Mucosa of stomach (tissue), 1 donor: ENCODE measurements at regions not wholly inside any gene's neighbourhood (a gene's known extent, or its start where the extent isn't known, plus 50 kb on each side); places are given as distances from the start of the nearest gene placed in this dataset.
"Not testable (repeated sequence)": the region's sequence is repeated elsewhere in the genome, so short reads cannot be mapped to it uniquely, and the experiment has no call there.

Experiments used
- H3K27me3 ChIP-seq: one replicate; pipeline ENCODE4 v1.7.0; 2013; ENCODE audit warnings: mild to moderate bottlenecking, low read length; ENCODE audit not compliant: control insufficient read depth, insufficient read depth
- H3K36me3 ChIP-seq: one replicate; pipeline ENCODE4 v1.7.0; 2013; ENCODE audit warnings: low read length; ENCODE audit not compliant: control insufficient read depth, insufficient read depth
- H3K4me1 ChIP-seq: one replicate; pipeline ENCODE4 v1.7.0; 2013; ENCODE audit warnings: mild to moderate bottlenecking, low read length; ENCODE audit not compliant: control insufficient read depth, insufficient read depth
- H3K4me3 ChIP-seq: one replicate; pipeline ENCODE4 v1.7.0; 2013; ENCODE audit warnings: low read length
- H3K9ac ChIP-seq: one replicate; pipeline ENCODE4 v1.7.0; 2013; ENCODE audit warnings: mild to moderate bottlenecking, low read length, moderate library complexity
- H3K9me3 ChIP-seq: one replicate; pipeline ENCODE4 v1.7.0; 2013; ENCODE audit warnings: mild to moderate bottlenecking, low read length, moderate library complexity; ENCODE audit not compliant: control insufficient read depth
- donor health status: Pancreatic carcinoma.

DNA sequence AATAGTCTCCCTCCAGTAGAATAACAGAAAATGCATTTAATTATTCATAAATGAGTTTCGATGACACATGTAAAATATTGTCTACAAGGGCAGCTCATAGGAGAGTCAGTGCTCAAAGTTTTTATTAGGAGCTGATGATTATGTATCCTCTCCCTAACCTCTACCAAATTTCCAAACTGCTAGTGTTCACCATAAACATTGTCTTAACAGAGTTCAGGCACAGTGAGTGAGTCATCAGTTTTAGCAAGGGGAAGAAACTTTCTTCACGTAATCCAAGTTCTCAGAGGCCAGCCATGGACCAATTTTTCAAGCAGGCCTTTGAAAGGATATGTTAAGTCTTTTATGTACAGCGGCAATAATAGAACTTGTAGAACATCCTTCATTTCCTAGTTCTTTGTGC lies 649.2 kb upstream of the MIS18BP1 start:
- Histone ChIP-seq H3K9ac (no peak overlapping the region), H3K4me1 (no peaks in the 10 kb centered on the region), H3K27me3 (no peaks in the 10 kb centered on the region), H3K4me3 (no peak overlapping the region), H3K36me3 (no peaks in the 10 kb centered on the region), H3K9me3 (no peaks in the 10 kb centered on the region)

DNA sequence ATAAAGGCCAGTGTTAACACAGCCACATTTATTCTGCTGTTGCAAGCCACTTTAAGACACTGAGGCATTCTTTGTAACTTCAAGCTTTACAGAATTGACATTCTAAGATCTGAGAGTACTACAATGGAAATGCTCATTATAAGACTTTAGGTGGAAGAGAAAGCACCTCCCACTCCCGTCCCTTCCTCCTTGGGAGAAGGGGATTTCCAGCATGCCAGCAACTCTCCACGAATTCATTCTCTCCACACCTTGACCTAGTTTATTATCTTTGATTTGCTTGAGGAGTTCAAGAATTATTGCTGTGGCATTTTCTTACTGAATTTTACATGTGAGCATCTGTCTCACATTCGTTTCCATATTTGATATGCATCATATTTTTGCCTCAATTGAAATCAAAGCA lies 644.4 kb upstream of the MIS18BP1 start:
- H3K4me3 ChIP-seq, result no peak overlapping the region
- H3K4me1 ChIP-seq, result no peaks in the 10 kb centered on the region
- no peaks in the 10 kb centered on the region for H3K27me3 ChIP-seq
- no peak overlapping the region for H3K9ac ChIP-seq
- H3K9me3 ChIP-seq, result no peaks in the 10 kb centered on the region
- no peaks in the 10 kb centered on the region for H3K36me3 ChIP-seq

DNA sequence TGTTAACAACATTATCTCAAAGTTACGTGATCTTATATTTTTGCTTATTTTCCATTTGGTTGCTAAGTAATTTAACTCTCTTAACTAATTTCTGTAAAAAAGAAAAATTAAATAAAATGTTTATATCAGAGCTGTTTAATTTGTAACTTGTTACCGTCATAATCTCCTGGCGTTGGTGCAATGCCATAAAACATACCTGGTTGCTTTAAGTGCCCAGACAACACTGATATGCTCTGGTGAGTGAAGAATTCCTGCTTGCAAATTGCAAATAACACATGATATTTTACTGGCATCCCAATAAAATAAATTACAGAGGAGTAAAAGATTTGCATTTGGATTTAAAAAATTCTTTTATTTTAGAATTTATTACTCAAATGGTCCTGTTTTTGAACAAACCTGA lies 640.1 kb upstream of the MIS18BP1 start:
- Histone ChIP-seq H3K9ac (no peak overlapping the region), H3K9me3 (no peaks in the 10 kb centered on the region), H3K36me3 (no peaks in the 10 kb centered on the region), H3K4me3 (no peak overlapping the region), H3K4me1 (peaks cover 7% of the 10 kb centered on the region), H3K27me3 (no peaks in the 10 kb centered on the region)

GRCh38 chr14:45891417-45892080 lies 638.5 kb upstream of the MIS18BP1 start:
- Histone ChIP-seq H3K9me3 (no peaks in the 10 kb centered on the region), H3K9ac (no peak overlapping the region), H3K4me1 (peaks cover 7% of the 10 kb centered on the region), H3K27me3 (no peaks in the 10 kb centered on the region), H3K36me3 (no peaks in the 10 kb centered on the region), H3K4me3 (no peak overlapping the region)

DNA sequence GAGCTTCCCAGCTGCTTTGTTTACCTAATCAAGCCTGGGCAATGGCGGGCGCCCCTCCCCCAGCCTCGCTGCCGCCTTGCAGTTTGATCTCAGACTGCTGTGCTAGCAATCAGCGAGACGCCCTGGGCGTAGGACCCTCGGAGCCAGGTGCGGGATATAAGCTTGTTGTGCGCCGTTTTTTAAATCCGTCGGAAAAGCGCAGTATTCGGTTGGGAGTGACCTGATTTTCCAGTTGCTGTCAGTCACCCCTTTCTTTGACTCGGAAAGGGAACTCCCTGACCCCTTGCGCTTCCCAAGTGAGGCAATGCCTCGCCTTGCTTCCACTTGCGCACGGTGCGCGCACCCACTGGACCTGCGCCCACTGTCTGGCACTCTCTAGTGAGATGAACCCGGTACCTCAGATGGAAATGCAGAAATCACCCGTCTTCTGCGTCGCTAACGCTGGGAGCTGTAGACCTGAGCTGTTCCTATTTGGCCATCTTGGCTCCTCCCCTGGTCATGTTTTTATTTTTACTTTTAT lies 635.8 kb upstream of the MIS18BP1 start:
- H3K4me1 ChIP-seq, H3K9me3 ChIP-seq, H3K27me3 ChIP-seq, H3K36me3 ChIP-seq, H3K4me3 ChIP-seq, H3K9ac ChIP-seq: not testable (repeated sequence)

DNA sequence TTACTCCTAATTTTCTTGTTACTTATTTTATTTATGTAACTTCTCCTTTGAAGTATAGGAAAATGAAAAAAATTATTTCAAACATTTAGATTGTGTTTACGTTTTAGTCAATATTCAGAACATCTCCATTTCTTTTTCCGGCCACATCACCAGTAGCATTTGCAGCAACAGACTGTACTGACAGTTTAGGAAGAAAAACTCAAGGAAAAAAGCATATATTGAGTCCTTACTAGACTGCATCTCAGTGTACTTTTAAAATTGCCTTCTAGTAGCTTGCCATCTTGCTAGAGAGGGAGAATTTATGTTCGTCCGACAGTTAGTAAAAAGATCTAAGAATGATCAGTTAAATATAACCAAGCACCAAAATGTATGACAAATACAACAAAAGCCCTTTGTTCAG lies 625.0 kb upstream of the MIS18BP1 start:
- no peak overlapping the region for H3K4me3 ChIP-seq
- no peak overlapping the region for H3K9ac ChIP-seq
- H3K4me1 ChIP-seq, result no peaks in the 10 kb centered on the region
- H3K9me3 ChIP-seq, result no peaks in the 10 kb centered on the region
- H3K27me3 ChIP-seq, result no peaks in the 10 kb centered on the region
- H3K36me3 ChIP-seq, result no peaks in the 10 kb centered on the region

DNA sequence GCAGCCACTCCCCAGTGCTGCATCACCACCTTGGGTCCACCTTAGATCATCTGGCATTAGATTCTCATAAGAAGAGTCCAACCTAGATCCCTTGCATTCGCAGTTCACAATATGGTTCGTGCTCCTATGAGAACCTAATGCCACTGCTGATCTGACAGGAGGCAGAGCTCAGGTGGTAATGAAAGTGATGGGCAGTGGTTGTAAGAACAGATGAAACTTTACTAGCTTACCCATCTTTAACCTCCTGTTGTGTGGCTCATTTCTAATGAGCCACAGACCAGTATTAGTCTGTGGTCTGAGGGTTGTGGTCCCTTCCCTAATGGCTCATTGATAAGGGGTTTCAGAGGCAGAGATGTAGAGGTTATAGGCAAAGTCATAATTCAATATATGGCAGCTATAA lies 615.9 kb upstream of the MIS18BP1 start:
- Histone ChIP-seq H3K4me3 (no peak overlapping the region), H3K36me3 (no peaks in the 10 kb centered on the region), H3K9ac (no peak overlapping the region), H3K27me3 (no peaks in the 10 kb centered on the region), H3K9me3 (no peaks in the 10 kb centered on the region), H3K4me1 (no peaks in the 10 kb centered on the region)

DNA sequence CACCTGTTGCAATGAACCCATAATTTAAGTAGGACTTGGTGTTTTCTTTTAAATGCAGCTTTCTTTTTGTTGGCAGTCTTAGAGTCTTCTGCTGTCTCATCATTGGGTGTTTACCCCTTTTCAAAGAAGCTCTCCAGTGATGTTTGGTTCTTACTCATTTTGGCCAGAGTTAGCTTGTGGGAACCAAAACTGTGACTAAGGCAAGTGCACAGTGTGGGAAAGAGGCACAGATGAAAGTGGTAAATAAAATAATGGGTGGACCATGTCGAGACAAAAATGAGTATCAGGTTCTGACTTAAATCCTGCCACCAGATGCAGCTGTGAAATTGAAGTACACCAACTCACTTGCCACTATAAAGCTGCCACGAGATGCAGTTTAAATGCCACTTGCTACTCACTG lies 615.4 kb upstream of the MIS18BP1 start:
- H3K9ac ChIP-seq, result no peak overlapping the region
- H3K9me3 ChIP-seq, result no peaks in the 10 kb centered on the region
- H3K4me1 ChIP-seq, result no peaks in the 10 kb centered on the region
- H3K36me3 ChIP-seq, result no peaks in the 10 kb centered on the region
- H3K27me3 ChIP-seq, result no peaks in the 10 kb centered on the region
- no peak overlapping the region for H3K4me3 ChIP-seq

GRCh38 chr14:45867046-45867894 lies 614.3 kb upstream of the MIS18BP1 start:
- no peaks in the 10 kb centered on the region for H3K27me3 ChIP-seq
- H3K9me3 ChIP-seq, result no peaks in the 10 kb centered on the region
- H3K4me1 ChIP-seq, result no peaks in the 10 kb centered on the region
- H3K9ac ChIP-seq, result no peak overlapping the region
- no peak overlapping the region for H3K4me3 ChIP-seq
- no peaks in the 10 kb centered on the region for H3K36me3 ChIP-seq

DNA sequence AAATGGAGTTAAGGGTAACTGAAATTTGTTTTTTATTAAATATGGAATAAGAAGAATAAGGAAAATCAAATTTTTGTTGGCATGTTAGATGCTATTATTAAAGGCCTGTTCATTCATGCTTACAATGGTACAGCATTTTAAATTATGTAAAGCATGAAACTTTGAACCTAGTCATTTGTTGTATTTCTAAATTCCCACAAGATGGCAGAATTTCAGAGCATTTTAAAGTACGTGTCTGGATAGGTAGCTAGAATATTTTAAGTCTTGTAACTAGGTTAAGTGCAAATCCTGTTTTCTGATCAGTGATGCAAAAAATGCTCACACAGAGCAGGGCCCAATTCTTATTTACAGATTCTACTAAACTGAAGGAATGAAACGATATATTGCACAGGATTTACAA lies 585.6 kb upstream of the MIS18BP1 start:
- no peaks in the 10 kb centered on the region for H3K36me3 ChIP-seq

GRCh38 chr14:45819107-45819506 lies 566.1 kb upstream of the MIS18BP1 start:
- H3K4me3 ChIP-seq, result no peak overlapping the region
- H3K9ac ChIP-seq, result no peak overlapping the region
- no peaks in the 10 kb centered on the region for H3K9me3 ChIP-seq
- no peaks in the 10 kb centered on the region for H3K36me3 ChIP-seq
- H3K27me3 ChIP-seq, result no peaks in the 10 kb centered on the region
- H3K4me1 ChIP-seq, result no peaks in the 10 kb centered on the region

More for the DNA sequence above, 585.6 kb upstream of the MIS18BP1 start:
- H3K4me3 ChIP-seq, result no peak overlapping the region
- no peaks in the 10 kb centered on the region for H3K27me3 ChIP-seq
- H3K9ac ChIP-seq, result no peak overlapping the region
- no peaks in the 10 kb centered on the region for H3K4me1 ChIP-seq
- no peaks in the 10 kb centered on the region for H3K9me3 ChIP-seq

GRCh38 chr14:45811155-45811554 lies 558.2 kb upstream of the MIS18BP1 start:
- H3K4me1 ChIP-seq, result peaks cover 16% of the 10 kb centered on the region
- no peak overlapping the region for H3K9ac ChIP-seq
- no peaks in the 10 kb centered on the region for H3K9me3 ChIP-seq
- H3K4me3 ChIP-seq, result no peak overlapping the region
- no peaks in the 10 kb centered on the region for H3K36me3 ChIP-seq
- no peaks in the 10 kb centered on the region for H3K27me3 ChIP-seq
